Lung (tissue), 11 donors: ENCODE measurements at regions not wholly inside any gene's neighbourhood (a gene's known extent, or its start where the extent isn't known, plus 50 kb on each side); places are given as distances from the start of the nearest gene placed in this dataset.

ENCODE experiments used
- ATAC-seq: fragments of 200-7000 bp; cut with Tn5 transposase; one replicate; pipeline ENCODE4 v1.9.1; 2020; ENCODE audit warnings: moderate number of reproducible peaks; ENCODE audit not compliant: insufficient read depth, low FRiP score
- DNase-seq, 3 donors: peaks; one replicate each; pipeline ENCODE4 v3.0.0-alpha.2; 2013 to 2017
- H3K27ac ChIP-seq, 2 donors: one replicate each; pipeline ENCODE4 v1.5.1; 2013; ENCODE audit warnings: mild to moderate bottlenecking in 2 of 2, moderate library complexity in 2 of 2, control low read depth in 1 of 2, inconsistent platforms in 1 of 2, low read depth in 1 of 2, low read length in 1 of 2
- H3K27me3 ChIP-seq, 3 donors: one replicate each; pipeline ENCODE4 v1.5.1; 2013; ENCODE audit warnings: low read length in 2 of 3; ENCODE audit not compliant: control insufficient read depth in 3 of 3, insufficient read depth in 3 of 3
- H3K36me3 ChIP-seq, 4 donors: one replicate each; pipeline ENCODE4 v1.5.1; 2013; ENCODE audit warnings: low read length in 4 of 4, mild to moderate bottlenecking in 1 of 4, moderate library complexity in 1 of 4; ENCODE audit not compliant: control insufficient read depth in 4 of 4, insufficient read depth in 4 of 4
- H3K4me1 ChIP-seq, 5 donors: one replicate each; pipeline ENCODE4 v1.5.1; 2013; ENCODE audit warnings: low read length in 5 of 5, mild to moderate bottlenecking in 2 of 5, moderate library complexity in 1 of 5; ENCODE audit not compliant: control insufficient read depth in 5 of 5, insufficient read depth in 5 of 5
- H3K4me3 ChIP-seq: one replicate; pipeline ENCODE4 v1.5.1; 2013; ENCODE audit warnings: mild to moderate bottlenecking, control low read depth, moderate library complexity
- H3K9ac ChIP-seq, 2 donors: one replicate each; pipeline ENCODE4 v1.5.1; 2013; ENCODE audit warnings: low read length in 2 of 2, control low read depth in 1 of 2; ENCODE audit not compliant: insufficient read depth in 1 of 2
- H3K9me3 ChIP-seq, 4 donors: one replicate each; pipeline ENCODE4 v1.5.1; 2013; ENCODE audit warnings: low read length in 3 of 4, mild to moderate bottlenecking in 1 of 4, moderate library complexity in 1 of 4; ENCODE audit not compliant: control insufficient read depth in 4 of 4, insufficient read depth in 3 of 4
- WGBS, 2 donors: extraction: QIAGEN DNeasy Blood & Tissue Kit; methylation state at CpG; one replicate each; pipeline ENCODE4 v1.1.7; 2013; 5-methylcytosine and 5-hydroxymethylcytosine counted together
- TF ChIP-seq, protein P1 (sequence below): IDR thresholded peaks from 2 replicates; pipeline ENCODE4 v1.5.1; 2012; ENCODE audit warnings: mild to moderate bottlenecking; ENCODE audit errors: control extremely low read depth, extremely low read depth
- donor health status: control.
- donor health status: control.
- donor health status: Bipolar disorder and iron deficiency.
- donor health status: healthy.
- donor health status: DM: yes; HTN: yes; CAD: no.

DNA sequence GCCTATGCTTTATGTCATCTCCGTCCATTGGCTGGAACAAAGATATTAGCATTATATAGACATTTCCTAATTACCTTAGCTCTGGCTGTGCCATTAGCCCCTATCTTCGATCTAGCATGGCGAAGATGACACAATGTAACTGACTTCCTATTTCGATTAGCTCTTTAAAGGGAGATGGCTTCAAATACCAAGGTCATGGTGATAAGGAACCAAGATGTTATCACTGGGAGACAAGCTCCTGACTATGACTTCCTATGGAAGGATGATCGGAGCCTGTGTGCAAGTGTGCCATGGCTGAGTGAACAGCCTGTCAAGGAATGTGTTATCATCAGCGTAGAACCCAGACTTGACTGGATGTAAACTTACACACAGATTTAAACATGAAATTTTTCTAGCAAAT, 602.1 kb downstream of the PSAT1 start:
- Histone ChIP-seq H3K4me3 (no peak overlapping the region), H3K4me1 (peaks cover 0 to 5% (median 0%) of the 10 kb centered on the region in 5 donors), H3K27me3 (no peaks in the 10 kb centered on the region), H3K36me3 (no peaks in the 10 kb centered on the region), H3K9me3 (no peaks in the 10 kb centered on the region), H3K9ac (no peak overlapping the region), H3K27ac (no peak overlapping the region)
- ATAC-seq (no peak), DNase-seq (no peak)
- 79 to 84% methylated on average over 6 of the region's 6 CpGs for WGBS, 2 donors
- TF ChIP-seq, protein P1, sequence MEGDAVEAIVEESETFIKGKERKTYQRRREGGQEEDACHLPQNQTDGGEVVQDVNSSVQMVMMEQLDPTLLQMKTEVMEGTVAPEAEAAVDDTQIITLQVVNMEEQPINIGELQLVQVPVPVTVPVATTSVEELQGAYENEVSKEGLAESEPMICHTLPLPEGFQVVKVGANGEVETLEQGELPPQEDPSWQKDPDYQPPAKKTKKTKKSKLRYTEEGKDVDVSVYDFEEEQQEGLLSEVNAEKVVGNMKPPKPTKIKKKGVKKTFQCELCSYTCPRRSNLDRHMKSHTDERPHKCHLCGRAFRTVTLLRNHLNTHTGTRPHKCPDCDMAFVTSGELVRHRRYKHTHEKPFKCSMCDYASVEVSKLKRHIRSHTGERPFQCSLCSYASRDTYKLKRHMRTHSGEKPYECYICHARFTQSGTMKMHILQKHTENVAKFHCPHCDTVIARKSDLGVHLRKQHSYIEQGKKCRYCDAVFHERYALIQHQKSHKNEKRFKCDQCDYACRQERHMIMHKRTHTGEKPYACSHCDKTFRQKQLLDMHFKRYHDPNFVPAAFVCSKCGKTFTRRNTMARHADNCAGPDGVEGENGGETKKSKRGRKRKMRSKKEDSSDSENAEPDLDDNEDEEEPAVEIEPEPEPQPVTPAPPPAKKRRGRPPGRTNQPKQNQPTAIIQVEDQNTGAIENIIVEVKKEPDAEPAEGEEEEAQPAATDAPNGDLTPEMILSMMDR = no peak

DNA sequence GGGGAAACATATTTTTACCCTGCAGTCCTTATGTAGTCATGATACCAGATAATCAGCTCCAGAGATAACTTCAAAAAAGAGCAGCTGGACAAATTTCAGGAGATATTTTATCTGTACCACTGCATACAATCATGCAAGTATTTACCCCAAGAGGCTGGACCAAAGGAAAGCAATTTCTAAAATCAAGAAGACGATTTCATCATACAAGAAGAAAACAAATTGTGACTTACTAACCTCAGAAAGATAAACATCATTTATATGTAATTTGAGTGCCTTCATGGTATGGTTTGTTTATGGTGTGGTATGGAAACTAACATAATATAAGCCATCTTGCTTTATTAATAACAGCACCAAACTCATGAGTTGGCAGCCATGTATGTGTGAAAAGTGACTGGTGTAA, 603.6 kb downstream of the PSAT1 start:
- no peak for DNase-seq
- TF ChIP-seq, protein P1 = no peak
- Histone ChIP-seq H3K27ac (no peak overlapping the region), H3K4me1 (peaks cover 0 to 3% (median 0%) of the 10 kb centered on the region in 5 donors), H3K9me3 (no peaks in the 10 kb centered on the region), H3K4me3 (no peak overlapping the region), H3K9ac (no peak overlapping the region), H3K27me3 (no peaks in the 10 kb centered on the region), H3K36me3 (no peaks in the 10 kb centered on the region)
- WGBS, 2 donors = 64 to 70% methylated on average over 1 of the region's 1 CpG
- ATAC-seq = no peak

DNA sequence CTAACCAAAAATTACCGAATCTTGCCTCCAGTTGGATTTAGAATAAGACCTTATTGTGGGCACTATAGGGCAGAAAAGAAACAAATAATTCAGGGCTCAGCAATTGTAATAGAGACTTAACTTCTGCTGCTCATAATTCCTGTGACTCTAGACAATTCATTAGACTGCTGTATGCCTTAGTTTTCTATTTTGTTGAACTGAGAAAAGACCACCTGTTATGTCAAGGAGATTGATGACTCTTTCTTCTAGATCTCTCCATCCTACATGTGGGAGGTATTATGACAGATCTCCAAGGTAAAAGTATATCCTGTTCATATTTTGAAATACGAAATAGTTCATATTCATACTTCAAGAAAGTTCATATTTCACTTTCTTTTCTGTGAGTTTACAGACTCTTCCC, 605.1 kb downstream of the PSAT1 start:
- TF ChIP-seq, protein P1 = no peak
- Histone ChIP-seq H3K36me3 (no peaks in the 10 kb centered on the region), H3K27ac (no peak overlapping the region), H3K4me3 (no peak overlapping the region), H3K4me1 (no peaks in the 10 kb centered on the region), H3K27me3 (no peaks in the 10 kb centered on the region), H3K9me3 (no peaks in the 10 kb centered on the region), H3K9ac (no peak overlapping the region)
- WGBS, 2 donors = 77 to 89% methylated on average over 2 of the region's 2 CpGs
- no peak for ATAC-seq
- no peak for DNase-seq

DNA sequence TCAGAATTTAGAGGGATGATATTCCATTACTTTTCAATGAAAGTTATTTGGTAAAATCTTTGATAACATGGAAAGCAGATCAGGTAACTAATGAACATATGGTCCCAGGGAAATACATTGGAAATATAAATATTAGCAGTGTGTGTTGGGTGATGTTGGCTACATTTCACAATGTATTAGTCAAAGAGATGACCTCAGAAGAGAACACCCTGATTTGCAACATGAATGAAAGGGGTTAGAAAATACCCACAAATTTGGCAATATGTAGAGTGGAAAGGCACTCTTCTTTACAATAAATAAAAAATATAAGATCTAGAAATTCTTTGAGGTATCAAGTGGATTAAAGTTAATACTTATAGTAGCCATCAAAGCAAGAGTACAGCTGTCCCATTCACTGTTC, 606.7 kb downstream of the PSAT1 start:
- H3K27ac ChIP-seq = no peak overlapping the region
- no peak overlapping the region for H3K4me3 ChIP-seq
- H3K9ac ChIP-seq = no peak overlapping the region
- DNase-seq (no peak), ATAC-seq (no peak)
- TF ChIP-seq, protein P1 = no peak
- H3K27me3 ChIP-seq = no peaks in the 10 kb centered on the region
- no peaks in the 10 kb centered on the region for H3K36me3 ChIP-seq
- H3K9me3 ChIP-seq = no peaks in the 10 kb centered on the region
- H3K4me1 ChIP-seq = no peaks in the 10 kb centered on the region
